Colonic mucosa (tissue), 4 donors: ENCODE measurements at regions not wholly inside any gene's neighbourhood (a gene's known extent, or its start where the extent isn't known, plus 50 kb on each side); places are given as distances from the start of the nearest gene placed in this dataset.

Experiments used
- DNase-seq: peaks from one replicate; pipeline ENCODE4 v3.0.0-alpha.2; 2020
- H3K27ac ChIP-seq: fragments of 200-600 bp; one replicate; pipeline ENCODE4 v1.8.0; 2021
- H3K27me3 ChIP-seq: fragments of 200-600 bp; one replicate; pipeline ENCODE4 v1.8.0; 2021
- H3K36me3 ChIP-seq: fragments of 200-600 bp; one replicate; pipeline ENCODE4 v1.8.0; 2021
- H3K4me1 ChIP-seq: fragments of 200-600 bp; one replicate; pipeline ENCODE4 v1.8.0; 2021; ENCODE audit warnings: mild to moderate bottlenecking
- H3K4me3 ChIP-seq: fragments of 200-600 bp; one replicate; pipeline ENCODE4 v1.8.0; 2021
- H3K9ac ChIP-seq, 2 donors: one replicate each; pipeline ENCODE4 v1.7.0; 2013; ENCODE audit warnings: control low read depth in 2 of 2, low read depth in 2 of 2, low read length in 2 of 2
- H3K9me3 ChIP-seq: fragments of 200-600 bp; one replicate; pipeline ENCODE4 v1.8.0; 2021
- CTCF ChIP-seq: fragments of 200-600 bp; IDR thresholded peaks from one replicate; pipeline ENCODE4 v1.8.0; 2022; ENCODE audit warnings: antibody characterized with exemption, mild to moderate bottlenecking
- intact Hi-C: fragments of 100-400 bp; cut with DNase I; formaldehyde crosslinking; loops from one replicate; pipeline ENCODE4 v1.14.1; 2022
- donor health status: healthy.
- donor health status: DM: no; HTN: no; CAD: no.
- donor health status: DM: no; HTN: no; CAD: no.

GRCh38 chr2:51165534-51166260 lies 133.8 kb upstream of the NRXN1 start:
- Histone ChIP-seq H3K27ac (no peak overlapping the region), H3K9ac (no peak overlapping the region), H3K9me3 (no peaks in the 10 kb centered on the region), H3K4me1 (no peaks in the 10 kb centered on the region), H3K36me3 (no peaks in the 10 kb centered on the region), H3K4me3 (no peak overlapping the region), H3K27me3 (no peaks in the 10 kb centered on the region)
- intact Hi-C loops, result no loop called here
- no peak for DNase-seq
- no peak for TF ChIP-seq CTCF

GRCh38 chr2:51158251-51158650 lies 126.3 kb upstream of the NRXN1 start:
- DNase-seq, result no peak

GRCh38 chr2:51153236-51153635 lies 121.3 kb upstream of the NRXN1 start:
- no peaks in the 10 kb centered on the region for H3K4me1 ChIP-seq
- H3K9me3 ChIP-seq, result no peaks in the 10 kb centered on the region
- H3K27me3 ChIP-seq, result no peaks in the 10 kb centered on the region
- DNase-seq, result no peak
- H3K27ac ChIP-seq, result no peak overlapping the region
- TF ChIP-seq CTCF, result no peak
- H3K9ac ChIP-seq, result no peak overlapping the region
- intact Hi-C loops, result no loop called here
- no peak overlapping the region for H3K4me3 ChIP-seq
- no peaks in the 10 kb centered on the region for H3K36me3 ChIP-seq

More at GRCh38 chr2:51158251-51158650, 126.3 kb upstream of the NRXN1 start:
- intact Hi-C loops, result no loop called here
- no peaks in the 10 kb centered on the region for H3K9me3 ChIP-seq
- no peaks in the 10 kb centered on the region for H3K27me3 ChIP-seq
- no peak for TF ChIP-seq CTCF
- no peaks in the 10 kb centered on the region for H3K36me3 ChIP-seq
- H3K27ac ChIP-seq, result no peak overlapping the region
- H3K4me3 ChIP-seq, result no peak overlapping the region
- H3K9ac ChIP-seq, result no peak overlapping the region
- no peaks in the 10 kb centered on the region for H3K4me1 ChIP-seq

- H3K9ac ChIP-seq, result no peak overlapping the region
- no peak for DNase-seq
- intact Hi-C loops, result no loop called here
Observed at GRCh38 chr2:51151490-51152140, 119.7 kb upstream of the NRXN1 start.

GRCh38 chr2:51149725-51150124 lies 117.8 kb upstream of the NRXN1 start:
- Histone ChIP-seq H3K36me3 (no peaks in the 10 kb centered on the region), H3K9ac (no peak overlapping the region), H3K4me3 (no peak overlapping the region), H3K27ac (no peak overlapping the region), H3K4me1 (no peaks in the 10 kb centered on the region), H3K27me3 (no peaks in the 10 kb centered on the region), H3K9me3 (no peaks in the 10 kb centered on the region)
- no peak for DNase-seq
- no peak for TF ChIP-seq CTCF
- intact Hi-C loops, result no loop called here

More at GRCh38 chr2:51151490-51152140, 119.7 kb upstream of the NRXN1 start:
- H3K4me3 ChIP-seq, result no peak overlapping the region
- H3K4me1 ChIP-seq, result no peaks in the 10 kb centered on the region
- no peaks in the 10 kb centered on the region for H3K27me3 ChIP-seq
- no peaks in the 10 kb centered on the region for H3K36me3 ChIP-seq
- H3K9me3 ChIP-seq, result no peaks in the 10 kb centered on the region
- no peak overlapping the region for H3K27ac ChIP-seq
- no peak for TF ChIP-seq CTCF
